ENCODE measurements at regions not wholly inside any gene's neighbourhood (a gene's known extent, or its start where the extent isn't known, plus 50 kb on each side); places are given as distances from the start of the nearest gene placed in this dataset.

DNA sequence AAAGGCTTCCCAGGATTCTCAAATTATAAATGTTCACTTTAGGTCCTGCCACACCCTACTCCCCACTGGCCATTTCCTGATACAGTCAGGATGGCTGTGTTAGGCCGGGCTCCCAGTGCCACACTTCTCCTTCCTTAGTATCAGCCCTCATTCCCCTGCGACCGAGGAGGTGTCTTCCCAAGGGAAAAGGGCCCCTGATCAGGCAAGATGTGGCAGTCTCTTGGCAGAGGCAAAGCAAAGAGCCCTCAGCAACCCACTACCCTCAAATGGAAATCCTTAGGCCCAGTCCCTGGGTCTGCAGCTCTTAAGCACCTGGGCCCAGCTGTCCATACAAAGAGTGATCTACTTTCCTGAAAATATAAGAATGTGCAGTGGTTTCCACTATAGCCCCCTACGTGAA lies 96.5 kb upstream of the VASH1 start:
- DNase-seq (ENCODE audit: low spot score), result no peak

DNA sequence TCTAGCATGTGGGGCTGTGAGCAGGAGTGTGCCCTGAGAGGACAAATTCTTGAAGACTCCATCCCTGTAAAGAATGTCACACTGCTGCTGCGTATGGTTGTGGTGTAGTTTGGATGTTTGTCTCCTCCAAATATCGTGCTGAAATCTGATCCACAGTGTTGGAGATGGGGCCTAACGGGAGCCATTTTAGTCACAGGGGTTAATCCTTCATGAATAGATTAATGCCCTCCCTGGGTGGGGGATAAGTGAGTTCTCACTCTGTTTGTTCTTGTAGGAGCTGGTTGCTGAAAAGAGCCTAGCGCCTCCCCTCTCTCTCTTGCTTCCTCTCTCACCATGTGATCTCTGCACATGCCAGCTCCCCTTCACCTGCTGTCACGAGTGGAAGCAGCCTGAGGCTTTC lies 94.5 kb upstream of the VASH1 start:
- DNase-seq (ENCODE audit: low spot score), result no peak

DNA sequence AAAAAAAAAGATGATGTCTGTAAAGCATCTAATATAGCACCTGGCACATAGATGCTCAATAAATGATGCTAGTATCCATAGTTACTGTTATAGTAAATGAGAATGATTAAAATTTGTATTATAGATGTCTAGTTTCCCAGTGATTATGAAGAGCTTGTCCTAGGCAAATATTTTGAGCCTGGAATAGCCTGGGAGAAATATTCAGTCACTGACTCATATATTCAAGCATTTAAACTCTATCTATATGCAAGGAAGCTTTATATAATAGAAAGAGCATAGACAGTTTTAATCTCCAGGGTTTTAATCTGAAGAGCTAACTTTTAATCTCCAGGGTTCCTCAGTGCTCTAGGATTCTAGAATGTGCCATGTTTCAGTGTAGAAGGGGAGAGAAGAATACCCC lies 91.5 kb upstream of the VASH1 start:
- DNase-seq (ENCODE audit: low spot score), result no peak

DNA sequence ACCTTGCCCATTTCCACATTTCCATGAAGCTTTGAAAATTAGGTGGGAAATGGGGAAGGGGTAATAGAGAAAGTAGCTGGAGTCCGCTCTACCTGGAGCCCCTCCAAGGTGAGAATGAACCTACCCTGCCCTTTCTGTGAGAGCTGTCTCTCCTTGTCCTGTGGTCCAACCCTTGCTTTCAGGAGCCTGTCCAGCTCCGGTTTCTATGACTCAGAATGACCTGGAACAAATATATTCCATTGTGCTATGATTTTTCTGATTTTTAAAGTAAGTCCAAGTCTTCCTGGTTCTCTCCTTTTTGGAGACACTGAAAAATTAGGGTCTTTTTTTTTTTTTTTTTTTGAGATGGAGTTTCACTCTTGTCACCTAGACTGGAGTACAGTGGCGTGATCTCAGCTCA lies 89.1 kb upstream of the VASH1 start:
- DNase-seq (ENCODE audit: low spot score), result no peak

DNA sequence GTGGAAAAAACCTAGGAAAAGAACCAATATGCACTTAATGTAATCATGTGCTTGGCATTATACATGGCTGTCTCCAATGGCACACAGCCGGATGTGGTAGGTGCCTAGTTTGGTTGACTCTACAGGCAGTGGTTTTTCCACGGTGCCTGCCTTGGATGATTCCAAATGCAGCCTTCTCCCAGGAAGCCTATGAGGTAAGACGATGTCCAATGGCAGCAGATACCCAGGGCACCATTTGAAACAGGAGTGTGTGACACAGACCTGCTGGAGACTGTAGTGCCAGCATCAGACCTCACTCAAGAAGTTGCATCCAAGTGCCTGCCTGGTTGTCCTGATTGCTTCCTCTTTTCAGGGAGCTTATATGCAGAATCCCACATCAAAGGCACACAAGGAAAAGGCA lies 88.0 kb upstream of the VASH1 start:
- no peak for DNase-seq (ENCODE audit: low spot score)

DNA sequence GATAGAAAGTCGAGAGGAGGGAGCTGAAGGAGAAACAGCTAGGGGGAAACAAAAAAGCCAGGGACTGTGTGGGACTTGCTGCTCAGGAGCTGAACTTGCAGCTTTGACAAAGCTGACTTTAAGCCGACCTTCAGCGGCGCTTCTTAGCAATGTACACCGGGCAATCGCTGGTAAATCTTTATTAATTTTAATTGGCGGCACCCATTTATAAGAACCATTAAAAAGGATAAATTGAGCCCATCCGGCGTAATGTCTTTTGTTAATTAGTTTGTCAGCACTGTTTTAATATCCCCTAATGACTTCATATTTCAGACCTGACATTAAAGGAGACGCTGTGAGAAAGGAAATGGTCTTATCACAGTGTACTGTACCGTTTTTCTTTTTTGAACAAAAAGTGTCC lies 86.2 kb upstream of the VASH1 start:
- DNase-seq (ENCODE audit: low spot score), result no peak

DNA sequence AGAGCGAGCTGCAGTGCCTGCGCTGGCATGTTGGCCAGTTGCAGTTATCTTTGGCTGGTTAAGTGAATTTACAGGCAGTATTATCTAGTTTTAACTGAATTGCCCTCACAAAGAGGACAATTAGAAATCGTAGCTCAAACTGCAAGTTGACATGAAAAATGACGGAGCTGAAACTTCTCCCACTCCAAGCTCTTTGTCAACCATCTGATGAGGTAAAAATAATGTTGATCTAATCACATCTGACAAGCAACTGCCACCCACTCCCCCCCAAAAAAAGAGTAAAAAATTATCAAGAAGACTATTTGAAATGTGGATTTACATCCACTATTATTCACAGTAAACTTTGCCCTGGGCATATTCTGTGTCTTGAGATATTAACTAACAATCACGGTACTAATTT lies 84.7 kb upstream of the VASH1 start:
- no peak for DNase-seq (ENCODE audit: low spot score)

DNA sequence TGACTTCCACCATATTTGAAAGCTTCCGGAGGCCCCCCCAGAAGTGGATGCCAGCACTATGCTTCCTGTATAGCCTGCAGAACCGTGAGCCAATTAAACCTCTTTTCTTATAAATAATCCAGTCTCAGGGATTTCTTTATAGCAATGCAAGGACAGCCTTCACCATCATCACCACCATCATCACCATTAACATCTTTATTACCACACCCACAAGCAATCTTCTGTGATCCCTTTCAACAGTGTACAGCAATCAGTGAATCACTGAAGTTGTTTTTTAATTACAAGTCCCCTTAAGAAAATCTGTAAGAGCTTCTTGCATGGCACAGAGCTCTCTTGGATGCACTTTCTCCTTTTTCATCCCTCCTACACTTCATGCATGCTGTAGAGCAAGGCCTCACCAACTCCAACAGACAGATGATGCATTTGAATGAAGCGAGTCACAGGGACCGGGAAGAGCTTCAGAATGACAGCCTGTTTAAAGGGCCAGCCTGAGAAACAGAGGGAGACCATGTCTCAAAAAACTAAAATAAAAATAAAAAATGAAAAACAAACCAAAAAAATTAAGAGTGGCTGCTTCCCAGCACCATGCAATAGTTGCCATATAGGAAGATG lies 83.6 kb upstream of the VASH1 start:
- DNase-seq (ENCODE audit: low spot score), result no peak

DNA sequence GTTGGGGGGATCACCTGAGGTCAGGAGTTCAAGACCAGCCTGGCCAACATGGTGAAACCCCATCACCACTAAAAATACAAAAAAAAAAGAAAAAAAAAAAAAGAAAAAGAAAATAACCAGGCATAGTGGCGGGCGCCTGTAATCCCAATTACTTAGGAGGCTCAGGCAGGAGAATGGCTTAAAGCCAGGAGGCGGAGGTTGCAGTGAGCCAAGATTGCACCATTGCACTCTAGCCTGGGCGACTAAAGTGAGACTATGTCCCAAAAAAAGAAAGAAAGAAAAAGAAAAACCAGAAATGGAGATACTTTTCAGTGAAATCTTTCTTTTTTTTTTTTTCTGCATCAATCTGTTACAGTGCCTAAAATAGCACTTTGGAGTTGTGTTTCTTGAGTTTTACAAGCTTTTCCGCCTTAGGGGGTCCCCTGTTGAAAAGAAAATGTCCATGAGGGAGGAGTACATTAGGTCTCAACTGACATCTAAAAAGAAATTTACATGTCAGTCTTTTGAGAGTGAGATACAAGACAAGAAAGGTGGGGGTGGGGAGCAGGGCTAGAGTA lies 82.9 kb upstream of the VASH1 start:
- DNase-seq (ENCODE audit: low spot score), result no peak

DNA sequence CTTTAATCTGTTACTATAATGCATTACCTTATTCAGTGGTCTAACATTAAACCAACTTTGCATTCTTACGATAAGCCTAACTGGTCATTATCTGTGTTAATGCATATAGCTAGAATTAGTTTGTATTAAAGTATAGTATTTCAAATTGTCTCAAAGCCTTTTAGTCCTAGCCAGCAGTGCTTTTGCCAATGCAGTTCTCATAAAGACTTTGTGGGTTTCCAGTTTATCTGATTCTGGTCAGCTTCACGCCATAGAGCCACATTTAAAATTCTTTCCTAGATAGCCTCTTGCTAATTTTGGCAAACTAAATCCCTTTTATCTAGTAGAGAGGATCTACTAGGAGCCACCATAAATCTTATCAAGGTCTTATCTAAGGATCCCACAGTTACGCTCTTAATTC lies 78.9 kb upstream of the VASH1 start:
- DNase-seq (ENCODE audit: low spot score), result no peak

DNA sequence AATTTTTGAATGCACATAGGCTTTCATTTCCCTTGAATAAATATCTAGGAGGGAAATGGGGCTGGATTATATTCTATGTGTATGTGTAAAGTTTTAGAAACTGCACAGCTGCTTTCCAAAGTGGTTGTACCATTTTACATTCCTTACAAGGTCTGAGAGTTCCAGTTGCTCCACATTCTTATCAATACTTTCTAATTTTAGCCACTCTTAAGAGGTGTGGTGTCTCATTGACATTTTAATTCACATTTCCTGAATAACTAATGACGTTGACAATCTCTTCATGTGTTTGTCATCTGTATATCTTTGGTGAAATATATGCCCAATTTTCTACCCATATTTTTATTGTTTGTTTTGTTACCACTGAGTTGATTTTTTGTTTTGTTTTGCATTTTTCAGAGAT lies 74.6 kb upstream of the VASH1 start:
- DNase-seq (ENCODE audit: low spot score), result no peak

DNA sequence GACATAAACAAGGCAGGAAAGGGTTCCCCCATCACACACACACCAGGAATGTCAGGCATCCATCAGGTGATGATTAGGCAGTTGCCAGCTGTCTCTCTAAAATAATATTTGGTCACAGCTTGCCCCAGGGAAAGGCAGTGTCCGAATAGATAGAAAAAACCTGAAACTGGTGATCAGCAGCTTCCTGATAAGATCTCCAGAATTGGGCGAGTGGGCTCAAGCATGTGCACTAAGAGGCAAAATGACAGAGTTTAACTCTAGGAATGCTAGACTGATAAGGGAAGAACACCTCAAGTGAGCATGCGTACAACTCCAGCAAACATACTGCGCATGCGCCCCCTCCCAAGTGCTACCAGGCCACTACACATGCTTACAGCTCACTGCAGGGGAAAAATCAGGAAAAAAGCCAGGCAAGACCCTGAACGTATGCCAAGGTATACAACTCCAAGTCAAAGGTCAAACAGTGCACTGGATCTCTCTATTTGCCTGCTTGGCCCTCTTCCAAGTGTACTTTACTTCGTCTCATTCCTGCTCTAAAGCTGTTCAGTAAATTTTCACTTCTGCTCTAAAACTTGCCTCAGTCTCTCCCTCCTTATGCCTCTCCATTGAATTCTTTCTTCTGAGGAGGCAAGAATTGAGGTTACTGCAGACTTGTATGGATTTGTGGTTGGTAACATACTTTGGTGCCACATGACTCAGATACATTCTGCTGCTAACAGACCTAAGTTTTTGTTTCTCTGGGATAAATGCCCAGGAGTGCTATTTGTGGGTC lies 73.5 kb upstream of the VASH1 start:
- no peak for DNase-seq (ENCODE audit: low spot score)

DNA sequence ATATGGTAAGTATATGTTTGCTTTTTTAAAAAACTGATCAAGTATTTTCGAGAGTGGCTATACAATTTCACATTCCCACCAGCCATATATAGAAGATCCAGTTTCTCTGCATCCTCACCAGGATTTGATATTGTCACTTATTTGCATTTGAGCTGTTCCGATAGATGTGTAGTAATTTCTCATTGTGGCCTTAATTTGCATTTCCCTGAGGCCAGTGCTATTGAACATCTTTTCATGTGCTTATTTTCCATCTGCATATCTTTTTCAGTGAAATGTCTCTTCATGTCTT lies 72.9 kb upstream of the VASH1 start:
- no peak for DNase-seq (ENCODE audit: low spot score)

DNA sequence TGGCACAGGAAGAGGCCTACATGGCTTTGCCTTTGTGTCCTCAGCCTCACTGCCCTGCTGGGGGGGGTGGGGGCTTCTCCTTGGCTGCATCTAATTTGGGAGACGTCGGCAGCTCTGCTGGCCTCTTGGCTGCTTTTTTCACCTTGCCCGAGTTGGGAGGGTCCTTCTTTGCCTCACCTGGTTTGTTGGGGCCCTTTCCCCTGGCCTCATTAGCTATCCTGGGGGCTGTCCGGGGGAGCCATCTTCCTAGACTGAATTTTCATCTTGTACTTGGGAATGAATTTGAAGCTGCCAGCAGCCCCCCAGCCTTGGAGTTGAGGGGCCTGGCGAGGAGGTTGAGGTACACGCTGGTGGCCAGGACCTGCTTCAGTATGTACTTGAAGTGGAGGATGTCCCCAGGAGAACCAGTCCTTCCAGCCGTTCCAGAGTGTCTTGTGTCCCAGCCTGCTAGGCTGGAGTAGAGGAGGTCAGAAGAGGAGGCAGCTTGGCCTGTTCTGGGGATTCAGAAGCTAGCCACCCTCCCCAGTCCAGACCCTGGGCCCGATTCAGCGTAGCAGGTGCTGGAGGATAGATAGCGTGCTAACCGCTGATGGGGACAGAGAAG lies 70.7 kb upstream of the VASH1 start:
- DNase-seq (ENCODE audit: low spot score), result no peak

DNA sequence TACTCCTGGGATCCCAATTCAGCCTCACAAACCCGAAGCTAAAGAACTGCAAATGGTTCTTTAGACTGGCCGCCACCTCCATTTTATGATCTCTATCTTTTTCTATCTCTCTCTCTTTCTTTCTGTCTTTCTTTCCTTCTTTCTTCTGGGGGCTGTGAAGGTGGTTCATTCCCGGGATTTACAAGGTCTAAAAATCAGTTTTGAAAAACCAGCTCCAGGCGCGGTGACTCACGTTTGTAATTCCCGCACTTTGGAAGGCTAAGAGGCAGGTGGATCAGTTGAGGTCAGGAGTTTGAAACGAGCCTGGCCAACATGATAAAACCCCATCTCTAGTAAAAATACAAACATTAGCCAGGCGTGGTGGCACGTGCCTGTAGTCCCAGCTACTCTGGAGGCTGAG lies 67.2 kb upstream of the VASH1 start:
- no peak for DNase-seq (ENCODE audit: low spot score)

DNA sequence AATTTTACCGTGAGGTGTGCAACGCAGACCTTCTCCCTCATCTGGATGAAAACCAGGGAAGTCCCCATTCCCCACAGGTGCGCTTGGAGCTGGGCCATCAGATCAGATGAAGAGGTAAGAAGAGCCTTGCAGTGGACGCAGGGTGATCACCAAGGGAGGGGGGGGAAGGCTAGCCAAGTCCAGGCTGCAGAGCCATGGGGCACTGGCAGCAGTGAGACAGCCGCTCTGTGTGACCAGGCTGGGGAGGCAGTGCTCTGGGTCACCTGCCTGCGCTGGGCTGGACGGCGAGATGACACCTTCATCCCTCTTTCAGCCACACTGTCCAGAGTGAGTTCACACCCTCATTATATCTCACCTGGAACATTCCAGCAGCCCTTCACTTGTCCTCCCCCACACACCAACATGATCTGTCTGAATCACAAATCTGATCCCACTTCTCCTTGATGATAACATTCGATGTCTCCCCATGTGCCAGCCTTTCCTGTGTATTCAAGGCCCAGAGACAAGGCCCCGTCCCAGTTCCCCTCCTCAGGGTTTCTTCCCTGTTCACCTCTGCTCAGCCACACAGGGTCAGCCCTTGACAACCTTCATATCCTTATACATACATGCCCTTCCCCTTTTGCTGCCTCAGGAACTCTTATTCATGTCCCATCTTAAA lies 65.9 kb upstream of the VASH1 start:
- DNase-seq (ENCODE audit: low spot score), result no peak

DNA sequence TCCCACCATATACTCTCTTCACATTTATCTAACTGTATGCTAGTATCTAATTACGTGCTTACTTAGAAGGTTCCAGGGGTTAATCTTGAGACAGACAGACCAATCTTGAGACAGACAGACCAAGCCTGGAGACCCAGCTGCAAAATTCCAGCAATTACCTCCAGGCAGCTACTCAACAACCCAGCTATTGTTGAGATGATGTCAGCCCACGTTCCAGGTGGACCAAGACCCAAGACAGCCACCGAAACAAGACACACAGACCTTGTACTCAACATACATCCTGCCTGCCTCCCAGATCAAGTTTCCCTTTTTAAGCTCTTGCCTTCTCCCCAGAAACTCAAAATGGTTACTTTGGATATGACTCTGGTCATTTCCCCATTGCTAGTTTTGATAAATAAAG lies 64.9 kb upstream of the VASH1 start:
- no peak for DNase-seq (ENCODE audit: low spot score)

DNA sequence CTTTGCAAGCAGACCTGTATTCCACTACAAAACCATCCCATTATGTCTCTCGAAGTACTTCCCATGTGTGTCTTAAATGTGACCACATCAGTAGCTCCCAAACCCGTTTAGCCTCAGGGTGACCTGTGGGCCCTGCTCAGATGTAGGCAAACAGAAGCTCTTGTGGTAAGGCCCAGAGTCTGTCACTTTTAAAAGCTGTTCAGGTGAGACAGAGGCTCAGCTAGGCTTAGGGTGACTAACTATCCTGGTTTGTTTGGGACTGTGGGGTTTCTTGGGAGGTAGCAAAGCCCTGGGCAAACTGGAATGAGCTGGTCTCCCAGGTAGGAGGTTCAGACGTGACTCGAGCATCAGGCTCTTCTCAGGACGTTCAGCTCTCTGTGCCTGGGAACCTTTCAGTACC lies 64.5 kb upstream of the VASH1 start:
- DNase-seq (ENCODE audit: low spot score), result no peak

DNA sequence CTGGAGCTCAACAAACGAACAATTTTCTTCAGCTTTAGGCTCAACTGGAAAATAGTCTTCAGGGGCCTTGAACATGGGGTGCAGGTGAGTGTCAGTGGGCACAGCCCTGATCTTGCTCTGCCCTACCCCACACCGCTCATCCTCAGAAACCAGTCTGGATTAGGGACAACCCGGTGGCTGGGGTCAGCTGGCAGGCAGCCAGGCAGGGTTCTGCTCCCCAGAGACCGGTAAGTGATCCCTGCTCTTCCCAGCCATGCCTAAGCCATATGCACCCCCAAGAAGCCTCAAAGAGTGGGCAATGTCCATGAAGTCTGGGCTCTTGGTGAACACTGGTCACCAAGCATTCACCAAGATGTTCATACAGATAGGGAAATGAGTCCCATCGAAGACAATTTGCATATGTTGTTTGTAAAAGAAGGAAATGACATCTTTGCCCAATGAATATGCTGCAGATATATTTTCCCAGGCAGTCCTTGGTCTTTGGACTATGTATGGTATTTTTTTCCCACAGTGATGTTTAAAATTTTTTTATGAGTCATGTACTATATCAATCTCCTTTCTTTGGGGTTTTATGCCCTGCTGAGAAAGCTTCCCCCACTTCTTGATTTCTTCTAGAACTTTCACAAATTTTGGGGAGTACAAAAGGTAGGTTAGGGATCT lies 63.9 kb upstream of the VASH1 start:
- no peak for DNase-seq (ENCODE audit: low spot score)

DNA sequence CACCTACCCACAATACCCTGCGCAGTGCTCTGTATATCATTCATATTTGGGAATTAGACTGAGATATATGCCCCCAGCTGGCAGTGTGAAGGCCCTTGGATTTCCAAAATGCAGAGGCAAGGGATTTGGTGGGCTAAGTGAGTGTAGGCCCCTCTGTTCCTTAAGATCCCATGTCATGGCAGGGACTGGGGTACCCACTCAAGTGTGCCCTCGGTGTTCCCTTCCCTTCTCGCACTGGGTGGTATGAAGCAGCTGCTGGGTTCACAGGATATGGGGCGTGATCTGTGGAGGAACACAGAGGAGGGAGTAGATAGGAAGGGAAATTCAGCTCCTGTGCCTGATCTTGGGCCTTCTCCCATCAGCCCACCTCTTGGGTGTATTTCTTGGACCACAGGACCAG lies 63.1 kb upstream of the VASH1 start:
- no peak for DNase-seq (ENCODE audit: low spot score)

DNA sequence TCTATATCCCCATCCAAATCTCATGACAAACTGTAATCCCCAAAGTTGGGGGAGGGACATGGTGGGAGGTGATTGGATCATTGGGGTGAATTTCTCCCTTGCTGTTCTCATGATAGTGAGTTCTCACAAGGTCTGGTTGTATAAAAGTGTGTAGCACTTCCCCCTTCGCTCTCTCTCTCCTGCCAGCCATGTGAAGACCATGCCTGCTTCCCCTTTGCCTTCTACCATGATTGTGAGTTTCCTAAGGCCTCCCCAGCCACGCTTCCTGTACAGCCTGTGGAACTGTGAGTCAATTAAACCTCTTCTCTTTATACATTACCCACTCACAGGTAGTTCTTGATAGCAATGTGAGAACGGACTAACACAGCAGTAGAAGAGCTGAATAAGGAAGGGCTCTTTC lies 62.6 kb upstream of the VASH1 start:
- no peak for DNase-seq (ENCODE audit: low spot score)

DNA sequence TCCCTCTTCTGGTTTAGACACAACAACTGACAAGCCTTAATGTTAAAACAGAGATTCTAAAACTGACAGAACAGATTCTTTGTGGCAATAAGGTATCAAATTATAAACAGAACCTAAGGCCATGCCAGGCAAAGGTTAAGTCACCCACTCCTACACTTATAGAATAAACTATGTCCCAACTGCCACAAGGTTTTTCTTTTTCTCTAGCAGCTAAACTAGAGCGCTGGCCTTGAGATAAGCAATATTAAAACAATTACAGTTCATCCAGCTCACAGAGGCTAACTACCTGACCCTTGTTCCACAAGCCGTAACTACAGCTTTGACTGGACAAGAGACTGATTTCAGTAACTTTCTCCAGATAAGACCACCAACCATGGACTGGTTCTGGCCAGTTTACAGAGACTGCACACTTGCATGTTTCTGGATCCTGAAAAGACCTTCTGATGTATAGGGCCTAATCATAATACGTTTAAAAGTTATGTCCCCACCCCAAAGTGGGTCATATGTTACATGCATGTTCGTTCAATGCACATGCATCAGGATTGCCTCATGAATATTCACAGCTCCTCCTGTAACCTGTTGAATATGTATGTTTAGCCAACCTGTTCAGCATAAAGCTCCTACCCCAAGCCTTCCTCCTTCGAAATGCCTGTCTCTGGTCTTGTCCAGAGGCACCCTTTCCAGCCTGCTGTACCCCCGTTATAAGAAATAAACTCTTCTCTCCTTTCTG lies 61.9 kb upstream of the VASH1 start:
- no peak for DNase-seq (ENCODE audit: low spot score)

All from COLO829 (cell line).